ENCODE measurements at regions not wholly inside any gene's neighbourhood (a gene's known extent, or its start where the extent isn't known, plus 50 kb on each side); places are given as distances from the start of the nearest gene placed in this dataset.
"Not testable (repeated sequence)": the region's sequence is repeated elsewhere in the genome, so short reads cannot be mapped to it uniquely, and the experiment has no call there.

- H3K4me1 ChIP-seq (replicated peaks in 1 of 2), result no peaks in the 10 kb centered on the region
- H3K4me3 ChIP-seq, result no peak overlapping the region
- ATAC-seq (replicated peaks in 6 of 8), result no peak
- WGBS, 10 experiments, result 8 to 100% (median 71%) methylated on average over 2 to 16 of the region's 17 CpGs; no CpG with 5 or more reads in 2 of the 10 experiments
- no peak overlapping the region for H3K27ac ChIP-seq
- in situ Hi-C loops (cut with MboI; ENCODE audit: low pct_unique_long_range_greater_than_20kb in 2 of 9, low sequenced_read_pairs in 9 of 9, unreplicated experiment in 9 of 9), result no loop called here
Measured at GRCh38 chr6:166235666-166236292, 68.1 kb upstream of the TBXT start.

GRCh38 chr6:166231181-166231580 lies 63.5 kb upstream of the TBXT start:
- H3K27ac ChIP-seq; ATAC-seq (replicated peaks in 6 of 8); H3K4me1 ChIP-seq (replicated peaks in 1 of 2); in situ Hi-C loops (cut with MboI; ENCODE audit: low pct_unique_long_range_greater_than_20kb in 2 of 9, low sequenced_read_pairs in 9 of 9, unreplicated experiment in 9 of 9); H3K4me3 ChIP-seq: not testable (repeated sequence)
- WGBS, 10 experiments, result 46 to 100% (median 80%) methylated on average over 1 to 2 of the region's 2 CpGs; no CpG with 5 or more reads in 5 of the 10 experiments

GRCh38 chr6:166228839-166229528 lies 61.3 kb upstream of the TBXT start:
- Histone ChIP-seq H3K4me1 (replicated peaks in 1 of 2) (no peaks in the 10 kb centered on the region), H3K4me3 (no peak overlapping the region), H3K27ac (no peak overlapping the region)
- ATAC-seq (replicated peaks in 6 of 8), result no peak
- 0 to 100% (median 60%) methylated on average over 1 to 9 of the region's 16 CpGs for WGBS, 10 experiments
- in situ Hi-C loops (cut with MboI; ENCODE audit: low pct_unique_long_range_greater_than_20kb in 2 of 9, low sequenced_read_pairs in 9 of 9, unreplicated experiment in 9 of 9), result no loop called here

- no peak overlapping the region for H3K4me3 ChIP-seq
- WGBS, 10 experiments, result 0 to 100% (median 75%) methylated on average over 1 to 3 of the region's 3 CpGs; no CpG with 5 or more reads in 2 of the 10 experiments
- H3K4me1 ChIP-seq (replicated peaks in 1 of 2), result no peaks in the 10 kb centered on the region
- H3K27ac ChIP-seq, result no peak overlapping the region
- ATAC-seq (replicated peaks in 6 of 8), result no peak
- in situ Hi-C loops (cut with MboI; ENCODE audit: low pct_unique_long_range_greater_than_20kb in 2 of 9, low sequenced_read_pairs in 9 of 9, unreplicated experiment in 9 of 9), result no loop called here
Measured at GRCh38 chr6:166228425-166228824, 60.8 kb upstream of the TBXT start.

GRCh38 chr6:166223079-166223478 lies 55.4 kb upstream of the TBXT start:
- Histone ChIP-seq H3K4me3 (no peak overlapping the region), H3K27ac (no peak overlapping the region), H3K4me1 (replicated peaks in 1 of 2) (no peaks in the 10 kb centered on the region)
- peak in 2 of 8 experiments; percentile 42 to 78 for ATAC-seq (replicated peaks in 6 of 8)
- 71 to 80% methylated on average over 1 of the region's 3 CpGs; no CpG with 5 or more reads in 8 of the 10 experiments for WGBS, 10 experiments
- in situ Hi-C loops (cut with MboI; ENCODE audit: low pct_unique_long_range_greater_than_20kb in 2 of 9, low sequenced_read_pairs in 9 of 9, unreplicated experiment in 9 of 9), result no loop called here

- Histone ChIP-seq H3K27ac (no peak overlapping the region), H3K4me1 (replicated peaks in 1 of 2) (no peaks in the 10 kb centered on the region), H3K4me3 (no peak overlapping the region)
- in situ Hi-C loops (cut with MboI; ENCODE audit: low pct_unique_long_range_greater_than_20kb in 2 of 9, low sequenced_read_pairs in 9 of 9, unreplicated experiment in 9 of 9), result no loop called here
- WGBS, 10 experiments, result 45 to 100% (median 81%) methylated on average over 3 to 5 of the region's 9 CpGs; no CpG with 5 or more reads in 4 of the 10 experiments
- ATAC-seq (replicated peaks in 6 of 8), result no peak
Measured at GRCh38 chr6:166222631-166223030, 55.0 kb upstream of the TBXT start.

- Histone ChIP-seq H3K27ac (no peak overlapping the region), H3K4me1 (replicated peaks in 1 of 2) (no peaks in the 10 kb centered on the region), H3K4me3 (no peak overlapping the region)
- WGBS, 10 experiments, result 0 to 91% (median 20%) methylated on average over 1 to 7 of the region's 12 CpGs; no CpG with 5 or more reads in 2 of the 10 experiments
- ATAC-seq (replicated peaks in 6 of 8), result no peak
- in situ Hi-C loops (cut with MboI; ENCODE audit: low pct_unique_long_range_greater_than_20kb in 2 of 9, low sequenced_read_pairs in 9 of 9, unreplicated experiment in 9 of 9), result no loop called here
Measured at GRCh38 chr6:166221636-166222035, 54.0 kb upstream of the TBXT start.

- no peak for ATAC-seq (replicated peaks in 6 of 8)
- Histone ChIP-seq H3K27ac (no peak overlapping the region), H3K4me3 (no peak overlapping the region), H3K4me1 (replicated peaks in 1 of 2) (no peaks in the 10 kb centered on the region)
- WGBS, 10 experiments, result 17 to 100% (median 80%) methylated on average over 1 to 7 of the region's 11 CpGs; no CpG with 5 or more reads in 2 of the 10 experiments
- in situ Hi-C loops (cut with MboI; ENCODE audit: low pct_unique_long_range_greater_than_20kb in 2 of 9, low sequenced_read_pairs in 9 of 9, unreplicated experiment in 9 of 9), result no loop called here
Measured at GRCh38 chr6:166221040-166221439, 53.4 kb upstream of the TBXT start.
